ENCODE measurements at regions not wholly inside any gene's neighbourhood (a gene's known extent, or its start where the extent isn't known, plus 50 kb on each side); places are given as distances from the start of the nearest gene placed in this dataset.

- TF ChIP-seq TAF1 (IDR thresholded peaks at IDR 0.05; ENCODE audit: borderline replicate concordance, insufficient read depth, low read length) (no peak), POLR2AphosphoS5 (IDR thresholded peaks at IDR 0.05; ENCODE audit: low read depth, low read length) (no peak), SIN3A (IDR thresholded peaks at IDR 0.05; ENCODE audit: borderline replicate concordance, insufficient read depth, low read length) (no peak), FOXP2 (optimal IDR thresholded peaks at IDR 0.05; ENCODE audit: borderline replicate concordance, extremely low read depth, extremely low read length, insufficient read depth) (no peak)
- TF ChIP-seq, protein P1, sequence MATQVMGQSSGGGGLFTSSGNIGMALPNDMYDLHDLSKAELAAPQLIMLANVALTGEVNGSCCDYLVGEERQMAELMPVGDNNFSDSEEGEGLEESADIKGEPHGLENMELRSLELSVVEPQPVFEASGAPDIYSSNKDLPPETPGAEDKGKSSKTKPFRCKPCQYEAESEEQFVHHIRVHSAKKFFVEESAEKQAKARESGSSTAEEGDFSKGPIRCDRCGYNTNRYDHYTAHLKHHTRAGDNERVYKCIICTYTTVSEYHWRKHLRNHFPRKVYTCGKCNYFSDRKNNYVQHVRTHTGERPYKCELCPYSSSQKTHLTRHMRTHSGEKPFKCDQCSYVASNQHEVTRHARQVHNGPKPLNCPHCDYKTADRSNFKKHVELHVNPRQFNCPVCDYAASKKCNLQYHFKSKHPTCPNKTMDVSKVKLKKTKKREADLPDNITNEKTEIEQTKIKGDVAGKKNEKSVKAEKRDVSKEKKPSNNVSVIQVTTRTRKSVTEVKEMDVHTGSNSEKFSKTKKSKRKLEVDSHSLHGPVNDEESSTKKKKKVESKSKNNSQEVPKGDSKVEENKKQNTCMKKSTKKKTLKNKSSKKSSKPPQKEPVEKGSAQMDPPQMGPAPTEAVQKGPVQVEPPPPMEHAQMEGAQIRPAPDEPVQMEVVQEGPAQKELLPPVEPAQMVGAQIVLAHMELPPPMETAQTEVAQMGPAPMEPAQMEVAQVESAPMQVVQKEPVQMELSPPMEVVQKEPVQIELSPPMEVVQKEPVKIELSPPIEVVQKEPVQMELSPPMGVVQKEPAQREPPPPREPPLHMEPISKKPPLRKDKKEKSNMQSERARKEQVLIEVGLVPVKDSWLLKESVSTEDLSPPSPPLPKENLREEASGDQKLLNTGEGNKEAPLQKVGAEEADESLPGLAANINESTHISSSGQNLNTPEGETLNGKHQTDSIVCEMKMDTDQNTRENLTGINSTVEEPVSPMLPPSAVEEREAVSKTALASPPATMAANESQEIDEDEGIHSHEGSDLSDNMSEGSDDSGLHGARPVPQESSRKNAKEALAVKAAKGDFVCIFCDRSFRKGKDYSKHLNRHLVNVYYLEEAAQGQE (IDR thresholded peaks at IDR 0.05; ENCODE audit: insufficient read depth in 1 of 2, low read depth in 2 of 2, low read length in 2 of 2) = no peak
These were observed 201.4 kb downstream of the RBM43 start for GRCh38 chr2:151060287-151060686.

All from PFSK-1 (cell line).